A549 (cell line): ENCODE measurements at regions not wholly inside any gene's neighbourhood (a gene's known extent, or its start where the extent isn't known, plus 50 kb on each side); places are given as distances from the start of the nearest gene placed in this dataset.

Experiments used
- CTCF ChIP-seq: fragments of >200 bp; sonication (Bioruptor Twin); formaldehyde crosslinking; IDR thresholded peaks from 3 replicates; pipeline ENCODE4 v1.5.1; 2016
- HDAC2 ChIP-seq: fragments of 200-600 bp; sonication (generic); IDR thresholded peaks from 2 replicates; pipeline ENCODE4 v1.6.1; 2016
- MYC ChIP-seq: IDR thresholded peaks from 2 replicates; pipeline ENCODE4 v1.6.1; 2012; ENCODE audit warnings: mild to moderate bottlenecking, inconsistent platforms, low read length, improper control_type of control experiment, borderline replicate concordance
- RARB ChIP-seq: fragments of 250-450 bp; sonication (Bioruptor Pico); IDR thresholded peaks from 2 replicates; pipeline ENCODE4 v1.8.0; 2021; ENCODE audit warnings: mild to moderate bottlenecking, moderate library complexity

DNA sequence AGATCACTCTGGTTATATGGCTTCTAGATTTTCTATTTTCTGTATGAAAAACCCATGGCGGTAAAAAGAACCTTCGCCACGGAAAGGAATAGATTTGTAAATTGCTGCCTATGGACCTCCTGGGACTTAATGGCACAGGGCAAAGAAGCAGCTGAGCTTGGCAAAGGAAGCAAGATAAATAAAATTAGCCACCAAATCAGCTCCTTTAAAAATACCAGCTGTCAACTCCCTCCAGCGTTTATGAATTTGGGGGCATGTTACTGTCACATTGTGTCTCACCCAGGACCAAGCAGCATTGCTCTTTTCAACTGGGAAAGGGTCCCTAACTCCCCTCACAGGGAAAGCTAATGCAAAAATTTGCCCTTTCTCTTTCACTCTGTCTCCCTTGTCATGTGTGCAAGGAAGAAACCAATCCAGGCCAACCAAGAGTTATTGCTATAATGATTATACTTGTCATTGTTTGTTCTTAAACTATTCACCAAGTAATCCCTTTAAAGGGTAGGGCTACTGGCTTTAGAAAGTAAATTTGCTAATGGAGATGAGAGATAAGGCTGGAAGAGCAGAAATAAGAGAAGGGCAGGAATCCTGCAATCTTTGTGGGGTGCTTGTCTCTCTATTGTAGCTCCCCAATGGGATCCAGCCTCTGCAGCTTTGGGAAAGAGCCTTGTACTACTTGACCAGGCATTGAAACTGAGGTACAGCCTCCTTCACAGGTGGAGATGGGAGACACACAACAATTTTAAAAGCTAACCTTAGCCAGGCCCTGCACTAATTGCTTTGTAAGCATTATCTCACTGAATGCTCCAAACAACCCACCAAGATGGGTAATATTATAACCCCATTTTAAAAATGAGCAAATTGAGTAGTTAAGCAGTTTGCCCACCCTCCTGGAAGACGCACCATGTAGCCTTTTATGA, 119.1 kb upstream of the KLF7 start:
- TF ChIP-seq MYC (no peak), HDAC2 (no peak), CTCF (no peak), RARB (no peak)
